GM18499 (cell line): ENCODE measurements at regions not wholly inside any gene's neighbourhood (a gene's known extent, or its start where the extent isn't known, plus 50 kb on each side); places are given as distances from the start of the nearest gene placed in this dataset.

Source experiments
- ATAC-seq: cut with Tn5 transposase; IDR thresholded peaks from one replicate; pipeline ENCODE4 v1.9.1; 2021; ENCODE audit warnings: moderate number of reproducible peaks; ENCODE audit not compliant: insufficient read depth, unreplicated experiment

- no peak for ATAC-seq
Measured at GRCh38 chr1:244187310-244187709, 136.2 kb downstream of the ZBTB18 start.

GRCh38 chr1:244191581-244191980 is 140.5 kb downstream of the ZBTB18 start:
- no peak for ATAC-seq

DNA sequence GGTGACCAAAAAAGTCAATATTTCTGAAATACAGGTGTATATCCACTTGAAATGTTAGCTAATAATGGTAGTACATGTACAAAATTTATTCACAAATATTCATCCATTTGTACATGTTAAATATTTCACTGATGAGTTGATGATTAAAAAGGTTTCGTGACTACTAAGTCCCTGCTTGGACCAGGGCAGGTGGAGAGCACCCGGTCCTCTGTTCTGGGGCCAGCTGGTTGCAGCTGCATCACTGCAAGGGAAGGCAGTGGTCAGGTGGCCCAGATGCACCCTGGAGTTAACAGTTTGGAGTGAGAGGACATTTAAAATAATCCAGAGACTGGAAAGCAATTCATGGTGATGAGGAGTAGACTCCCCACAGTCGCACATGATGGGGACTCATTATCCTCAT is 141.2 kb downstream of the ZBTB18 start:
- ATAC-seq = no peak

GRCh38 chr1:244196571-244197285 is 145.6 kb downstream of the ZBTB18 start:
- no peak for ATAC-seq

GRCh38 chr1:244197851-244198375 is 146.8 kb downstream of the ZBTB18 start:
- ATAC-seq = no peak

DNA sequence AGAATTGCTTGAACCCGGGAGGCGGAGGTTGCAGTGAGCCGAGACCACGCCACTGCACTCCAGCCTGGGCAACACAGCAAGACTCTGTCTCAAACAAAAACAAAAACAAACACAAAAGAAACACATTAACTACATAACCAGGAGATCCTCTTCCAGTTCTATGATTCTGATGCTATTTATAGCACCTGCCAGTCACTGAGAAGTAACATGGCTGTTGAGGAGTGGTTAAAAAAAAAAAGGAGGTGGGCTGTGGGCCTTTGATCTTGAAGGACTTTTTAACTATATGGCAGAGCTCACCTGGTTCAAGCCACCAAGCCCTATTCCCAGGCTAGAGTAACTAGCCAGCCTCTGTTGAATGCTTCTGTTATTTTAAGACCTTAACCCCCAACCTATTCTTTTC is 148.8 kb downstream of the ZBTB18 start:
- no peak for ATAC-seq

DNA sequence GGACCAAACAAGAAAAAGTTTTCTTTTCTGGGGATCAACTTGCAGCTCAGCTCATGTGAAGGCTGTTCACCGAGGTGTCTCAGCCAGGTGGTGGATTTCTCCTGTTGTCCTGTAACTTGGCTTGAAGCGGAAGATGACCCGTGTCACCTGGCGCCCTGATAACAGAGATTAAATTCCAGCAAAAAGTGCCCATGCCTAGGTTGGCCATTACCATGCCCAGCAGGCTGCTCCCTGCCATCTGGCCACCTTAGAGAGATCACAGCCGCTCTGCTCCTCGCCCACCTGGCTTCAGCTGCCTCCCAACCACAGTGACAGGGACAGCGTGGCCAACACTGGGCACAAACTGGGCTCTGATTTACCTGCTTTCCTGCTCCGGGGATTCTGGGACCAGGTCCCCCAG is 149.5 kb downstream of the ZBTB18 start:
- ATAC-seq = no peak

- no peak for ATAC-seq
Measured at GRCh38 chr1:244201750-244202149, 150.7 kb downstream of the ZBTB18 start.

GRCh38 chr1:244204004-244204403 is 152.9 kb downstream of the ZBTB18 start:
- no peak for ATAC-seq

DNA sequence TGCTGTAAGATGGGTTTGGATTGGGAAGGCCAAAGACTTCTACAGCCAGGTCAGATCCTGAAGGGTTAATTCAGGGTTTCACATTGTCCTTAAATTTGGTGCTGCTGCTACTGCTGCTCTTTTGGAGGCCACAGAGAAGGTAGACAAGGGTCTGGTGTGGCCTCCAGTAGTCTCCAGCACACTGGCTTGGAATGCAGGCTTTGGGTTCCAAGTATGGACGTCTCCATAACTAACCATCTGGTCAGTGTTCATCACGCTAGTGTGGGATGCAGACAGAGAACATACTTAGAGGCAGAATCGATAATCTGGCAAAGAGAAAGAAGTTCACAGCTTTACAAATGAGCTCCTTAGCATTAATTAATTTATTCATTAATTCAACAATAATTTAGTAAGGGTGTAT is 154.1 kb downstream of the ZBTB18 start:
- ATAC-seq = no peak

GRCh38 chr1:244205906-244206305 is 154.8 kb downstream of the ZBTB18 start:
- ATAC-seq = no peak

DNA sequence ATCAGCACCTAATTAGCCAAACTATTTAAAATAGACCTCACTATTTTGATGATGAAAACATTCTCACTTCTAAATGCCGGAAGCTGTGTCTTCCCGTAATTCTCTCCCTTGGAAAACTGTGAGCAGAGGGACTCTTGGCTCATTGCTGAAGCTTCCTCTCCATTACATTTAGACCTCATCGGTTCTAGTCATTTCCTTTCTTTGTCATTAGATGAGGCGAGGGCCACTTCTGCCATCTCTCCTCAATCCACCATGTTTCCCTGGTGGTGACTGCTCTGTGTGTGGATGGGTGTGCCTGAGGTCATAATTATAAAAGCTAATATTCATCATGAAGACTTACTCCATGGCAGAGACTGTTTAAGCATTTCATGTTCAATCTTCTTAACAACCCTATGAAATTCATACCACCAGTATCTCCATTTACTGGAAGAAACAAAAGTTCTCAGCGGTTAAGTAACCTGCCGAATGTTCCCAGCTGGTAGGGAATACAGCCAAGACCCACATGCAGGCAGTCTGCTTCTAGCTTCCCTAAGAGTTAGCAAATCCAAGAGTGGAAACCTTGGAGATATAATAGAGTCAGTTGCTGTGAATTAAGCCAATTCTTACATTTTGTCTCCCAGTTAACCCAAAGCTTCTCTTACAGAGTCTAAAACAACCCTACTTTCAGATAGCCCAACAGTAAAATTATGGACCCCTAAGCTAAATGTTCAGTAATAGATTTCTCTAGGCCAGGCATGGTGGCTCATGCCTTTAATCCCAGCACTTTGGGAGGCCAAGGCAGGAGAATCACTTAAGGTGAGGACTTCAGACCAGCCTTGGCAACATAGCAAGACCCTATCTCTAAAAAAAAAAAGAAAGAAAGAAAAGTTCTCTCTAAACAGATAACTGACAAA is 156.2 kb downstream of the ZBTB18 start:
- no peak for ATAC-seq

DNA sequence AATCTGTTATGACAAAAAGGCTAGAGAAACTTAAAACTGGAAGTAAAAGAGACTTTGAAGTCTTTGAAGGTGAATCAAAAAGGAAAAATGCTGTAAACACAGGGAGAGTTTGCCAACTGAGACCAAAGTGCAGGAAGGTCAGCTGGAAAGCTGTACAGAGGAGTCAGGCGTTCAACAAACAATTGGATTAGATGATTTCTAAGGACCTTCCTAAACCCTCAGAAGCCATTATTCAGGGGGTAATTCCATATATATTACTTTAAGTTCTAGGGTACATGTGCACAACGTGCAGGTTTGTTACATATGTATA is 156.8 kb downstream of the ZBTB18 start:
- ATAC-seq = no peak

- no peak for ATAC-seq
Measured at GRCh38 chr1:244209955-244210354, 158.9 kb downstream of the ZBTB18 start.

DNA sequence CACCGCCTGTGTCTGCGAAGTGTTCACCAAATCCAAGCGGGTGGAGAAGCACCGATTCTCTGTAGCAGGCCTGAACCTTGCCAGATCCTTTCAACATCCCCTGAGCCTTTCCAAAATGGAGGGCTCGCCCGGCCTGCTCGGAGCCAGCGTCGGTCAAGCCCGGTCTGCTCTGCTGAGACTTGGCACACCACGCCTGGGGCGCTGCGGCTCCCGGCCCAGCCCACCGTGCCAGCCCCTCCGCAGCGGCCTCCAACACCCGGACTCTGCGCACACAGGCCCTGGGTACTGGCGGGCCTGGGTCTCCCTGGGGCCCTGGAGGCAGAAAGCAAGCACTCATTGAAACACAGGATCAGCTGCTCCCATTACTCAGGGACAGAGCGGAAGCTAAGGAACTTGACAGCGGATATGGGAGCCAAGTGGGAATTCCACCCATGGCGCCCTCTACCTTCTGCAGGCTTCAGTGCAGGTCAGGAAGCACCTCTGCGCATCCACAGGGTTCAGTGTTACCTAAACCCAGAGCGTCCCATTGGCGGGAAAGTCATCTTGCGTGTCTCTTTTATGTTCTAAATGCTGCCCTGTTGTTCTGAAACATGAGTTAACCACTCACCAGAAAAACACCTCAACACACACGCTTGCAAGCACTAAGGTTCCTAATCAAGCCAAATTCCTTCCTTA is 159.9 kb downstream of the ZBTB18 start:
- no peak for ATAC-seq

DNA sequence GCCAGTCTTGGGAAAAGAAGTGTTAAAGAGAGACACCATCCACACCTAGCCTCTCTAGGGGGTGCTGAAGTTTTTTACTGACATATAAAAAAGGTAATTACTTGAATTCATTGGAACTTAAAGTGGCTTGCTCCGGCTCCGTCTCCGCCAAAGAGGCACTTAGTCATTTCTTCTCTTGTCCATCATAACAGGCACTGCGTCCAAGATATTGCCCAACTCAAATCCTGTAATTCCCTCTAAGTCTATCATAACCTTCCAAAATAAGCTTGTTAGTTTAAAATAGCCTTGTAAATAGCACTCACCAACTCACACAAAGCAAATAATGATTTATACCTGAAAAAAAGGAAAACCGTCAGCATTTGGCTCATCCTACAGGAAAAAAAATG is 160.5 kb downstream of the ZBTB18 start:
- no peak for ATAC-seq

DNA sequence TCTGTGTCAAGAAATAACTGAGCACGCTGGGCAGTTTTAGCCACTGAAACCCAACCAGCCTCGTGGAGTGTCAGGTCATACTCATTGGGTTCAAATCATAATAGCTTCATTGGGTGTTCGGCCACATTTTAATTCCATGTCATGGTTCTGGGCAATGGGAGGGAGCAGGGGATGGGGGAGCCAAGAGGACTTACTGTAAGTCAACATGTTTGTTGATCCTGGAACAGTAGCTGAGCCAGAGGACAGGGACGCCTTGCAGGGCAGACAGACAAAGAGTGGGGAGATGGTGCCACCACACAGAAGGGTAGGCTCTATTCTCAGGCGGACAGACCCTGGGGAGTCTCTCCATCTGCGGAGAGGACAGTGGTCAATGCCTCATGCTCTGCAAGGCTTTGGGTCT is 161.1 kb downstream of the ZBTB18 start:
- ATAC-seq = no peak

DNA sequence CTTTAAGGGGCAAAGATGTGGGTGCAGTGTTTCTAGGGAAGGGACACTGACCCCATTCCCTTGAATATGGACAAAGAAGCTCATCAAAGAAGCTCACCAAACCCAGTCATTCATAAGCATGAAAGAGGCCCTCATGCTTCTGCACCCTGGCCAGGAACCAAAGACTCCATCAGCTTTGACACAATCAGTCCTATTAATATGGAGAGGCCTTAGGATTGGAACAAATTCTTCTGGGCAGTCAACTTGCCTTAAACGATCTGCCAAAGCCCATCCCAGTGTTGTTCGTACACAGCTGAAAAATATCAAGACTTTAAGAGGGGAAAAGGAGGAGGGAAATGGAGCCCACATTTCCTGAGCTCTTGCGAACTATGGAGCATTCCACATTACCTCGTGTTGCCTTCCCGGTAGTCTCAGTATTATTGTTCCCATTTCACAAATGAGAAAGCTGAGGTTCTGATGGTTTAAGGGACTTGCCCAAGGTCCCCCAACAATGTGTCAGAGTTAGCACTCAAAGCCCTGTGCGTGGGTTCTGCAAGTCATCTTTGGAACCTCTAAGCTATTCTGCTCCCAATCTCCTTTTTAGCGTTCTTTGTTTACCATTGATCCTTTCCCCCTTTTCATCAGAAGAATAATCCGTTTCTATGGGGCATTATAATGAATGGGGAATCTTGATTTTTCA is 161.9 kb downstream of the ZBTB18 start:
- ATAC-seq = no peak

DNA sequence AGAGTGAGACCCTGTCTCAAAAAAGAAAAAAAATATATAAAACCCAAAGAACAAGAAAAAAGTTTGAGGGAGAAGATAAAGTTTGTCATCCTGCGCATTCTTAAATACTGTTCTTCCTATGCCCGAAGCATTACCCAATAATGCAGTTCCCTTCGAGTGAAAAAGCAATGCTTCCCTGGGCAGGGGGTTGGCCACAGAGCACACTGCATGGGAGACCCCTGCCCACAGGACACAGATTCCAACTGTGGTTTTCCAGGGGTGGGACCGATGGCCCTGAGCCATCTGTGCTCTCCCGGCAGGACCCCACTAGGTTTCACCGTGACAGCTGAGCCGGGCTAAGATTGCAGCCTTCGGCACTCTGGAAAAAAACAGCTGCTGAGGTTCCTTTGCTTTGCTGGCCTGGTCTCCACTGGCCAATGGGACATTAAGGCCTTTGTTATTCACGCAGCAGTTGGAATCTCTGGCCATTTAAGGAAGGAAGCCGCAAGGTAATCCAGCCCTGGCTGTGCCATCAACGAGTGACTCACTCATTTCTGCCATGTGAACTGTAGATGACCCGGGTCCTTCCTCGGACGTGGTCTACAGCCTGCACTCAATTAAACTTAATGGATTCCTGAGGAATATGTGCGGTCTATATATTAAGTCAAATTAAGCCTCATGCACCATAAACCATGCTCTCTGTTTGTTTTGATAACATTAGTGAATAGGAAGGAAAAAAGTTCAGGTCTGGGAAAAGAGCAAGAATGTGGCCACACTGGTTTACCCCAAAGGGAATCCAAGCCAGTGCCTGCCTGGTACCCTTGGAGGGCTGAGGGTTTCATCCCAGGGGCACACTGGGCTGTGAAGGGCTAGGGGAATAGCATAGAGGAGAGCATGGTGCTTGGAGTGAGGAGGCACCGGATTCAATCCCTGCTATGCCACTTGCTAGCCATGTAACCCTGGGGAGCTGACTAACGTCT is 163.2 kb downstream of the ZBTB18 start:
- no peak for ATAC-seq
